ENCODE measurements at regions not wholly inside any gene's neighbourhood (a gene's known extent, or its start where the extent isn't known, plus 50 kb on each side); places are given as distances from the start of the nearest gene placed in this dataset.

DNA sequence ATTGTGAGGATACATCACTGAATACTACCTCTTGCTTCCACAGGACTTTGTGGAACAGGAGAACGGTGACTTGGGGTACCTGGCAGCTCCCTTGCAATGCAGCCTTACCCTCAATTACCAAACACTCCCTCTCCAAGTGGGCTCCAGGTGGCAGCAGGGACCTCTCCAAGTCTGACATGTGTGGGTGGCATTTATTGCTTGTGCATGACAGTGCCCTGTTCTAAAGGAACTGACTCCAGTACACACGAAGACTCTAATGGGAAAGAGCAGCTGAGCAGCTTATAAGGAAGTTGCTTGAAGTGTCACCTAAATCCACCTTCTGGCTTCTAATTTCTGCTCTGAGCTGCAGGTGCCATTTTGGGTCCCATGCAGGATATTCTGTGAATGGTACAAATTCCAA lies 174.1 kb upstream of the SLCO3A1 start:
- H3K27me3 ChIP-seq (ENCODE audit: control insufficient read depth in 2 of 2, insufficient read depth in 2 of 2, low read length in 2 of 2): no peaks in the 10 kb centered on the region
- H3K9me1 ChIP-seq (ENCODE audit: control insufficient read depth, insufficient read depth, low read length): no peaks in the 10 kb centered on the region
- intact Hi-C loops (cut with micrococcal nuclease): no loop called here
- no peaks in the 10 kb centered on the region for H3K4me1 ChIP-seq (replicated peaks in 1 of 2; ENCODE audit: control insufficient read depth in 2 of 2, insufficient read depth in 2 of 2, low read length in 2 of 2)
- ChIA-PET CTCF (ENCODE audit: low intra/inter-chr PET ratio) (no interaction called here), POLR2A (no interaction called here)
- H3K79me2 ChIP-seq (ENCODE audit: control insufficient read depth, insufficient read depth, low read length): no peaks in the 10 kb centered on the region
- BruUV-seq (replicated peaks): no TSS peak
- H3K4me3 ChIP-seq: no peak overlapping the region
- H4K20me1 ChIP-seq (replicated peaks; ENCODE audit: control insufficient read depth, insufficient read depth, low read length): no peaks in the 10 kb centered on the region
- WGBS (ENCODE audit: insufficient coverage, low coverage, missing lambda C conversion rate): 0% methylated on average over 2 of the region's 2 CpGs
- no peak for DNase-seq (ENCODE audit: extremely low read depth in 1 of 4, low spot score in 3 of 4)
- no peak for FAIRE-seq
- H3K9ac ChIP-seq (ENCODE audit: insufficient read depth in 1 of 2, low read depth in 2 of 2, low read length in 2 of 2): no peak overlapping the region
- no peak for TF ChIP-seq DIDO1 (tag; IDR thresholded peaks at IDR 0.05; ENCODE audit: low read depth)
- no peak for TF ChIP-seq FOSL1 (tag; conservative IDR thresholded peaks at IDR 0.05)
- no peak for TF ChIP-seq TFAM (CRISPR knock-in tag; conservative IDR thresholded peaks at IDR 0.05)
- TF ChIP-seq, protein P1, sequence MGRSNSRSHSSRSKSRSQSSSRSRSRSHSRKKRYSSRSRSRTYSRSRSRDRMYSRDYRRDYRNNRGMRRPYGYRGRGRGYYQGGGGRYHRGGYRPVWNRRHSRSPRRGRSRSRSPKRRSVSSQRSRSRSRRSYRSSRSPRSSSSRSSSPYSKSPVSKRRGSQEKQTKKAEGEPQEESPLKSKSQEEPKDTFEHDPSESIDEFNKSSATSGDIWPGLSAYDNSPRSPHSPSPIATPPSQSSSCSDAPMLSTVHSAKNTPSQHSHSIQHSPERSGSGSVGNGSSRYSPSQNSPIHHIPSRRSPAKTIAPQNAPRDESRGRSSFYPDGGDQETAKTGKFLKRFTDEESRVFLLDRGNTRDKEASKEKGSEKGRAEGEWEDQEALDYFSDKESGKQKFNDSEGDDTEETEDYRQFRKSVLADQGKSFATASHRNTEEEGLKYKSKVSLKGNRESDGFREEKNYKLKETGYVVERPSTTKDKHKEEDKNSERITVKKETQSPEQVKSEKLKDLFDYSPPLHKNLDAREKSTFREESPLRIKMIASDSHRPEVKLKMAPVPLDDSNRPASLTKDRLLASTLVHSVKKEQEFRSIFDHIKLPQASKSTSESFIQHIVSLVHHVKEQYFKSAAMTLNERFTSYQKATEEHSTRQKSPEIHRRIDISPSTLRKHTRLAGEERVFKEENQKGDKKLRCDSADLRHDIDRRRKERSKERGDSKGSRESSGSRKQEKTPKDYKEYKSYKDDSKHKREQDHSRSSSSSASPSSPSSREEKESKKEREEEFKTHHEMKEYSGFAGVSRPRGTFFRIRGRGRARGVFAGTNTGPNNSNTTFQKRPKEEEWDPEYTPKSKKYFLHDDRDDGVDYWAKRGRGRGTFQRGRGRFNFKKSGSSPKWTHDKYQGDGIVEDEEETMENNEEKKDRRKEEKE (IDR thresholded peaks at IDR 0.05; ENCODE audit: borderline replicate concordance in 1 of 2, control insufficient read depth in 1 of 2, low read depth in 2 of 2, low read length in 1 of 2): no peak
- no peak for TF ChIP-seq PHTF2 (CRISPR knock-in tag; IDR thresholded peaks at IDR 0.05)
- TF ChIP-seq DPF2 (IDR thresholded peaks at IDR 0.05): no peak
- TF ChIP-seq ZNF57 (CRISPR knock-in tag; IDR thresholded peaks at IDR 0.05): no peak
- TF ChIP-seq, protein P2, sequence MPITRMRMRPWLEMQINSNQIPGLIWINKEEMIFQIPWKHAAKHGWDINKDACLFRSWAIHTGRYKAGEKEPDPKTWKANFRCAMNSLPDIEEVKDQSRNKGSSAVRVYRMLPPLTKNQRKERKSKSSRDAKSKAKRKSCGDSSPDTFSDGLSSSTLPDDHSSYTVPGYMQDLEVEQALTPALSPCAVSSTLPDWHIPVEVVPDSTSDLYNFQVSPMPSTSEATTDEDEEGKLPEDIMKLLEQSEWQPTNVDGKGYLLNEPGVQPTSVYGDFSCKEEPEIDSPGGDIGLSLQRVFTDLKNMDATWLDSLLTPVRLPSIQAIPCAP (CRISPR knock-in tag; IDR thresholded peaks at IDR 0.05; ENCODE audit: borderline replicate concordance): no peak
- no peak for TF ChIP-seq RHOXF2B (CRISPR knock-in tag; conservative IDR thresholded peaks at IDR 0.05)
- TF ChIP-seq, protein P3, sequence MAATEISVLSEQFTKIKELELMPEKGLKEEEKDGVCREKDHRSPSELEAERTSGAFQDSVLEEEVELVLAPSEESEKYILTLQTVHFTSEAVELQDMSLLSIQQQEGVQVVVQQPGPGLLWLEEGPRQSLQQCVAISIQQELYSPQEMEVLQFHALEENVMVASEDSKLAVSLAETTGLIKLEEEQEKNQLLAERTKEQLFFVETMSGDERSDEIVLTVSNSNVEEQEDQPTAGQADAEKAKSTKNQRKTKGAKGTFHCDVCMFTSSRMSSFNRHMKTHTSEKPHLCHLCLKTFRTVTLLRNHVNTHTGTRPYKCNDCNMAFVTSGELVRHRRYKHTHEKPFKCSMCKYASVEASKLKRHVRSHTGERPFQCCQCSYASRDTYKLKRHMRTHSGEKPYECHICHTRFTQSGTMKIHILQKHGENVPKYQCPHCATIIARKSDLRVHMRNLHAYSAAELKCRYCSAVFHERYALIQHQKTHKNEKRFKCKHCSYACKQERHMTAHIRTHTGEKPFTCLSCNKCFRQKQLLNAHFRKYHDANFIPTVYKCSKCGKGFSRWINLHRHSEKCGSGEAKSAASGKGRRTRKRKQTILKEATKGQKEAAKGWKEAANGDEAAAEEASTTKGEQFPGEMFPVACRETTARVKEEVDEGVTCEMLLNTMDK (IDR thresholded peaks at IDR 0.05; ENCODE audit: borderline replicate concordance, insufficient read depth, low read depth, low read length, poor library complexity, severe bottlenecking): no peak
- TF ChIP-seq PHF21A (IDR thresholded peaks at IDR 0.05; ENCODE audit: borderline replicate concordance, low read depth): no peak
- TF ChIP-seq ESRRB (CRISPR knock-in tag; IDR thresholded peaks at IDR 0.05; ENCODE audit: borderline replicate concordance): no peak
- in situ Hi-C loops (cut with MboI): no loop called here
- no peak overlapping the region for H3K4me2 ChIP-seq (ENCODE audit: insufficient read depth, low read length)
- no peak for ATAC-seq
- no peak overlapping the region for H2AFZ ChIP-seq (ENCODE audit: low read depth, low read length)
- H3K9me3 ChIP-seq (replicated peaks; ENCODE audit: control insufficient read depth, insufficient read depth, low read depth, low read length): no peaks in the 10 kb centered on the region
- H3K36me3 ChIP-seq (ENCODE audit: control insufficient read depth, insufficient read depth, low read length): no peaks in the 10 kb centered on the region
- H3K27ac ChIP-seq (ENCODE audit: extremely low read depth, low read depth, low read length): no peak overlapping the region
